GM21390 (cell line): ENCODE measurements at regions not wholly inside any gene's neighbourhood (a gene's known extent, or its start where the extent isn't known, plus 50 kb on each side); places are given as distances from the start of the nearest gene placed in this dataset.

Experiments
- ATAC-seq: cut with Tn5 transposase; IDR thresholded peaks from one replicate; pipeline ENCODE4 v1.9.1; 2021; ENCODE audit not compliant: unreplicated experiment

- ATAC-seq, result no peak
Observed at GRCh38 chr1:93013145-93014065, 52.1 kb upstream of the DIPK1A start.

- no peak for ATAC-seq
Observed at GRCh38 chr1:93014168-93014567, 52.9 kb upstream of the DIPK1A start.

- no peak for ATAC-seq
Observed at GRCh38 chr1:93015590-93015989, 54.3 kb upstream of the DIPK1A start.

- ATAC-seq, result no peak
Observed at GRCh38 chr1:93016171-93016570, 54.9 kb upstream of the DIPK1A start.

- ATAC-seq, result peak; percentile 82
Observed at GRCh38 chr1:93021539-93022134, 57.4 kb upstream of the MTF2 start.

- ATAC-seq, result no peak
Observed at GRCh38 chr1:93022580-93022979, 56.5 kb upstream of the MTF2 start.

- no peak for ATAC-seq
Observed at GRCh38 chr1:93023281-93023680, 55.8 kb upstream of the MTF2 start.

- ATAC-seq, result no peak
Observed at GRCh38 chr1:93025572-93025971, 53.5 kb upstream of the MTF2 start.

GRCh38 chr1:93028542-93028941 is 50.5 kb upstream of the MTF2 start:
- ATAC-seq, result no peak
